CD4-positive, alpha-beta T cell treated with Interleukin-4 for 1 hour (primary cell): ENCODE measurements at regions not wholly inside any gene's neighbourhood (a gene's known extent, or its start where the extent isn't known, plus 50 kb on each side); places are given as distances from the start of the nearest gene placed in this dataset.
"Not testable (repeated sequence)": the region's sequence is repeated elsewhere in the genome, so short reads cannot be mapped to it uniquely, and the experiment has no call there.

ENCODE experiments used
- DNase-seq, 2 donors: peaks; one replicate each; pipeline ENCODE4 v3.0.0-alpha.2; 2020 to 2022

GRCh38 chr3:88412346-88412745 lies 262.6 kb downstream of the C3orf38 start:
- DNase-seq: no peak

GRCh38 chr3:88416436-88416835 lies 266.7 kb downstream of the C3orf38 start:
- DNase-seq: no peak

GRCh38 chr3:88418219-88418618 lies 268.5 kb downstream of the C3orf38 start:
- no peak for DNase-seq

GRCh38 chr3:88433568-88433967 lies 283.8 kb downstream of the C3orf38 start:
- peak in 1 of 2 donors; percentile 18 for DNase-seq

GRCh38 chr3:88434001-88434400 lies 284.2 kb downstream of the C3orf38 start:
- no peak for DNase-seq

- DNase-seq: no peak
These were observed 290.9 kb downstream of the C3orf38 start for GRCh38 chr3:88440701-88441100.

- no peak for DNase-seq
These were observed 293.3 kb downstream of the C3orf38 start for GRCh38 chr3:88443066-88443465.

GRCh38 chr3:88444251-88444650 lies 294.5 kb downstream of the C3orf38 start:
- DNase-seq: no peak

- DNase-seq: no peak
These were observed 302.5 kb downstream of the C3orf38 start for GRCh38 chr3:88452228-88452627.

GRCh38 chr3:88460369-88460768 lies 310.6 kb downstream of the C3orf38 start:
- no peak for DNase-seq

- DNase-seq: no peak
These were observed 312.5 kb downstream of the C3orf38 start for GRCh38 chr3:88462230-88462629.

- no peak for DNase-seq
These were observed 317.4 kb downstream of the C3orf38 start for GRCh38 chr3:88467191-88467590.

- no peak for DNase-seq
These were observed 319.5 kb downstream of the C3orf38 start for GRCh38 chr3:88469216-88469615.

GRCh38 chr3:88478460-88478859 lies 328.7 kb downstream of the C3orf38 start:
- DNase-seq: no peak

- no peak for DNase-seq
These were observed 331.1 kb downstream of the C3orf38 start for GRCh38 chr3:88480822-88481221.

GRCh38 chr3:88485001-88485400 lies 335.2 kb downstream of the C3orf38 start:
- DNase-seq: no peak

GRCh38 chr3:88508818-88509217 lies 359.1 kb downstream of the C3orf38 start:
- not testable (repeated sequence) for DNase-seq

- no peak for DNase-seq
These were observed 359.8 kb downstream of the C3orf38 start for GRCh38 chr3:88509582-88509981.

- DNase-seq: no peak
These were observed 378.7 kb downstream of the C3orf38 start for GRCh38 chr3:88528494-88528893.

GRCh38 chr3:88534534-88534933 lies 384.8 kb downstream of the C3orf38 start:
- DNase-seq: no peak

GRCh38 chr3:88535563-88535962 lies 385.8 kb downstream of the C3orf38 start:
- DNase-seq: no peak

- no peak for DNase-seq
These were observed 393.2 kb downstream of the C3orf38 start for GRCh38 chr3:88542916-88543315.

GRCh38 chr3:88572450-88572849 lies 422.7 kb downstream of the C3orf38 start:
- no peak for DNase-seq

GRCh38 chr3:88573472-88573871 lies 423.7 kb downstream of the C3orf38 start:
- no peak for DNase-seq

- no peak for DNase-seq
These were observed 424.4 kb downstream of the C3orf38 start for GRCh38 chr3:88574146-88574545.

- no peak for DNase-seq
These were observed 434.7 kb downstream of the C3orf38 start for GRCh38 chr3:88584451-88584850.
